ENCODE measurements at regions not wholly inside any gene's neighbourhood (a gene's known extent, or its start where the extent isn't known, plus 50 kb on each side); places are given as distances from the start of the nearest gene placed in this dataset.

- DNase-seq (ENCODE audit: low spot score) = no peak
Measured at GRCh38 chr9:13485068-13485596, 205.6 kb upstream of the MPDZ start.

DNA sequence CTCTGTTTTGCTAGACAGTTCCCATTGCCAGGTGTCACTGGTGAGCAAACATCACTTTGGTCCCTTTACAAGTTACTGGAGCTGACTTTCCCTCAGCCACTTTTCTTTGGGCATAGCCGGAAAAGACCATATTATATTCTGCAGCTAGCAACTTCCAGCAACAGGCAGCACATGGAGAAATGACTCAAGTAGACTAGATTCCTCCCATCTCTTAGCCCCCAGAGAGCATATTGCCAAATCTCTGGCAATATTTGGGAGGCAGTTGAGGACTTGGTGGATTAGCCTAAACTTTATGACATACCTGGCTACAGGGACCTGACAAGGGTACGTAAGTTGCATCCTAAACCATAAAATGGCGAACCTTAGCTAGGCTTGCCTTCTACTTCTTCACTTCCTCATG is 204.7 kb upstream of the MPDZ start:
- no peak for DNase-seq (ENCODE audit: low spot score)

- DNase-seq (ENCODE audit: low spot score) = no peak
Measured at GRCh38 chr9:13481274-13481673, 201.8 kb upstream of the MPDZ start.

DNA sequence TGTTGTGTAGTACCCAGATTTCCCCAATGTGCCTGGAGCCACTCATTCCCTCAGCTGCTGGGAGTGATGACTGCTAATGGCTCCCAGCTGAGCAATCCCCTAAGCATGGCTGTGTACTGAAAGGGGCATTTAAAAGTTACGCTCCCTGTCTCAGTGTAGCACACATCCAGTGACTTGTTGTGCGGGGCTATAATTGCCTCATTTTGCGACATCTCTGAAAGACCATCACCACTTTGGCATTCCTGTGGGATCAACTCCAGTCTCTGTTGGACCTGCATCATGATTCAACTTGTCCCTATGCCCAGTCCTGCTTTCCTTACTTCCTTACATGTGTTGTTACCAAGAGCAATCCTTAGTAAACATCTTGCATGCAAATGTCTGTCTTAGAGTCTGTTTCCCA is 201.2 kb upstream of the MPDZ start:
- no peak for DNase-seq (ENCODE audit: low spot score)

- no peak for DNase-seq (ENCODE audit: low spot score)
Measured at GRCh38 chr9:13479096-13479495, 199.6 kb upstream of the MPDZ start.

- DNase-seq (ENCODE audit: low spot score) = no peak
Measured at GRCh38 chr9:13478639-13479038, 199.1 kb upstream of the MPDZ start.

DNA sequence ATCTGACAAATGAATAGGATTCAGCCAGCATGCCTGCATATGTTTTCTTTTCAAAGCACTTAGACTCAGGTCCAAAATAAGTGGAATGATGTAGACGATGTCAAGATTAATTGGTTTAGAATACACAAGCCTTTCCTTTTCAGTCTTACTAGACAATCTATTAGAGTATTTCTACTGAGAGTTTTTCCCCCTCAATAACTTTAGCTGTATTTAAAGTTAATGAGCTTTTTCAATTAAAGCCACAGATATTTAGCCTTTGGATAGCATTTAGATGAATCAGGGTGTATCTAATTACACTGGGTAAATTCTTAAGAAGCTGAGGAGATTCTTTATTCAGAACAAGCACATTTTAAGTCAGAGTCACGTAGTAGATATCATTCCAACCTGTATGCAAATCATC is 198.7 kb upstream of the MPDZ start:
- no peak for DNase-seq (ENCODE audit: low spot score)

- DNase-seq (ENCODE audit: low spot score) = no peak
Measured at GRCh38 chr9:13470836-13471235, 191.3 kb upstream of the MPDZ start.

GRCh38 chr9:13467157-13467556 is 187.7 kb upstream of the MPDZ start:
- DNase-seq (ENCODE audit: low spot score) = no peak

- no peak for DNase-seq (ENCODE audit: low spot score)
Measured at GRCh38 chr9:13461414-13461991, 182.0 kb upstream of the MPDZ start.

DNA sequence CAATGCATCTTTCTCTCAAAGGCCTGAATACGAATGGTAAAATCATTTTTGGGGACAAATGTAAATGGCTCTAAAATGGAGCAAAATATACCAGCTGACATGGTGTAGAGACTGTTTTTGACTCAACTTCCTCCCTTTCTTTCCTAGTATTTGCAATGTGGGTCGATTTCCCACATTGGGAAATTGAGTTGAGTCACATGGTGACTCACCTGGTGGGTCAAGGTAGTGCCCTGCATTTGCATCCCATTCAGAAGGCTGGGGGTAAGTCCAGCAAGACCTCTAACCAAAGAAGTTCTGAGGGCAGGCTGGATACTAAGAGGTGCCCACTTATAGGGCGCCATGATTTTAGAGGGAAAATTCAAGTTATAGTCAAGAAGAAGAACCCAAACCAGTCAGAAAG is 179.6 kb upstream of the MPDZ start:
- no peak for DNase-seq (ENCODE audit: low spot score)

- DNase-seq (ENCODE audit: low spot score) = no peak
Measured at GRCh38 chr9:13457795-13458194, 178.3 kb upstream of the MPDZ start.

GRCh38 chr9:13450723-13451122 is 171.2 kb upstream of the MPDZ start:
- no peak for DNase-seq (ENCODE audit: low spot score)

GRCh38 chr9:13448482-13448881 is 169.0 kb upstream of the MPDZ start:
- DNase-seq (ENCODE audit: low spot score) = no peak

- DNase-seq (ENCODE audit: low spot score) = peak; percentile 16
Measured at GRCh38 chr9:13447843-13448422, 168.4 kb upstream of the MPDZ start.

GRCh38 chr9:13446938-13447842 is 167.7 kb upstream of the MPDZ start:
- no peak for DNase-seq (ENCODE audit: low spot score)

GRCh38 chr9:13446286-13446937 is 166.9 kb upstream of the MPDZ start:
- DNase-seq (ENCODE audit: low spot score) = no peak

- DNase-seq (ENCODE audit: low spot score) = peak; percentile 83
Measured at GRCh38 chr9:13445103-13445500, 165.6 kb upstream of the MPDZ start.

GRCh38 chr9:13444245-13445102 is 165.0 kb upstream of the MPDZ start:
- DNase-seq (ENCODE audit: low spot score) = peak; percentile 14

GRCh38 chr9:13443346-13444244 is 164.1 kb upstream of the MPDZ start:
- peak; percentile 48 for DNase-seq (ENCODE audit: low spot score)

Measured in cerebellar cortex (tissue), 1 donor.